ENCODE measurements at regions not wholly inside any gene's neighbourhood (a gene's known extent, or its start where the extent isn't known, plus 50 kb on each side); places are given as distances from the start of the nearest gene placed in this dataset.

GRCh38 chr19:27861411-27861975 lies 1351.5 kb downstream of the UQCRFS1 start:
- TF ChIP-seq POLR2A (IDR thresholded peaks at IDR 0.05; ENCODE audit: low read depth, low read length) = no peak
- TF ChIP-seq FOS (IDR thresholded peaks at IDR 0.05; ENCODE audit: borderline replicate concordance, insufficient read depth, low read length) = no peak
- no peak for TF ChIP-seq MAX (IDR thresholded peaks at IDR 0.05; ENCODE audit: insufficient read depth, insufficient read length)
- no peak for TF ChIP-seq POLR2AphosphoS5 (IDR thresholded peaks at IDR 0.05; ENCODE audit: insufficient read depth, low read depth, low read length)
- no peak for TF ChIP-seq MYC (IDR thresholded peaks at IDR 0.05; ENCODE audit: low read depth, low read length)
- no peak for TF ChIP-seq GATA2 (IDR thresholded peaks at IDR 0.05; ENCODE audit: insufficient read depth, insufficient read length, low read depth, low read length)
- no peak for TF ChIP-seq CTCF (IDR thresholded peaks at IDR 0.05; ENCODE audit: extremely low read depth in 1 of 2, insufficient read depth in 1 of 2, low read depth in 1 of 2, low read length in 2 of 2)
- TF ChIP-seq JUN (IDR thresholded peaks at IDR 0.05; ENCODE audit: borderline replicate concordance, insufficient read depth, insufficient read length, low read depth) = no peak
- TF ChIP-seq EZH2 (IDR thresholded peaks at IDR 0.05; ENCODE audit: borderline replicate concordance, low read depth, low read length, severe bottlenecking) = no peak
- H3K36me3 ChIP-seq (ENCODE audit: control insufficient read depth in 2 of 2, extremely low read depth in 1 of 2, insufficient read depth in 2 of 2, low read length in 2 of 2) = no peaks in the 10 kb centered on the region
- H3K4me1 ChIP-seq (ENCODE audit: control insufficient read depth, extremely low read depth, insufficient read depth, low read length) = no peaks in the 10 kb centered on the region
- H3K27ac ChIP-seq (ENCODE audit: insufficient read depth, low read depth, low read length) = no peak overlapping the region
- dilution Hi-C loops (cut with MboI; ENCODE audit: extremely low pct_ligation_motif_present, low sequenced_read_pairs) (no loop called here), intact Hi-C loops (cut with micrococcal nuclease) (no loop called here)
- no peaks in the 10 kb centered on the region for H3K9me3 ChIP-seq (replicated peaks; ENCODE audit: control insufficient read depth, insufficient read depth, low read length)
- H3K4me2 ChIP-seq (ENCODE audit: insufficient read depth, low read length) = no peak overlapping the region
- BruUV-seq (replicated peaks) = no TSS peak
- H3K79me2 ChIP-seq (ENCODE audit: control insufficient read depth, insufficient read depth, low read length) = no peaks in the 10 kb centered on the region
- no peak overlapping the region for H2AFZ ChIP-seq (ENCODE audit: low read depth, low read length)
- no peaks in the 10 kb centered on the region for H4K20me1 ChIP-seq (replicated peaks; ENCODE audit: control insufficient read depth, extremely low read depth, insufficient read depth, low read length)
- DNase-seq (ENCODE audit: low read depth, low spot score) (no peak), FAIRE-seq (no peak)
- no peaks in the 10 kb centered on the region for H3K27me3 ChIP-seq (ENCODE audit: control insufficient read depth in 2 of 2, insufficient read depth in 2 of 2, low read length in 2 of 2)
- no peak overlapping the region for H3K9ac ChIP-seq (replicated peaks; ENCODE audit: extremely low read depth, insufficient read depth, low read length)
- CTCF ChIA-PET = no interaction called here
- no peak overlapping the region for H3K4me3 ChIP-seq (replicated peaks in 1 of 3; ENCODE audit: insufficient read depth in 1 of 3, low read depth in 1 of 3, low read length in 3 of 3)
- POLR2A ChIA-PET = no interaction called here
- no peaks in the 10 kb centered on the region for H3K9me1 ChIP-seq (replicated peaks; ENCODE audit: control insufficient read depth, extremely low read depth, insufficient read depth, low read length)

All from endothelial cell of umbilical vein (primary cell).